IMR-90 (cell line): ENCODE measurements at regions not wholly inside any gene's neighbourhood (a gene's known extent, or its start where the extent isn't known, plus 50 kb on each side); places are given as distances from the start of the nearest gene placed in this dataset.

Source experiments
- ATAC-seq: fragments of 200-7000 bp; cut with Tn5 transposase; 2 replicates; pipeline ENCODE4 v1.9.1; 2020; ENCODE audit warnings: low read depth, mild to moderate bottlenecking, moderate library complexity
- BruUV-seq: library from RNA; stranded (reverse); fragments of 400-500 nt; replicated peaks from 2 replicates; lab custom pipeline; 2021; lab: Mats Ljungman, UMichigan
- CTCF ChIA-PET: fragments of 300-600 bp; formaldehyde crosslinking; extraction: SDS; loops from one replicate; lab custom pipeline; 2021; ENCODE audit warnings: antibody characterized with exemption; lab: Yijun Ruan, JAX
- POLR2A ChIA-PET: fragments of 300-600 bp; sonication (Branson Sonifier 250); formaldehyde crosslinking; loops from one replicate; lab custom pipeline; 2022; ENCODE audit warnings: antibody characterized with exemption; ENCODE audit not compliant: unreplicated experiment; lab: Charles Lee
- DNase-seq: peaks from one replicate; pipeline ENCODE4 v3.0.0; 2013
- H2AFZ ChIP-seq: replicated peaks from 2 replicates; pipeline ENCODE3; 2013; ENCODE audit warnings: low read length, mild to moderate bottlenecking; ENCODE audit not compliant: poor library complexity
- H2AK5ac ChIP-seq: 2 replicates; pipeline ENCODE4 v1.6.1; 2013; ENCODE audit warnings: low read depth, low read length, inconsistent platforms
- H2AK9ac ChIP-seq: replicated peaks from 2 replicates; pipeline ENCODE3; 2013; ENCODE audit warnings: mild to moderate bottlenecking, low read depth, low read length, moderate library complexity; ENCODE audit not compliant: poor library complexity
- H2BK120ac ChIP-seq: 2 replicates; pipeline ENCODE4 v1.6.1; 2013; ENCODE audit warnings: low read depth, low read length, inconsistent platforms
- H2BK15ac ChIP-seq: 3 replicates; pipeline ENCODE4 v1.6.1; 2013; ENCODE audit warnings: low read depth, low read length, inconsistent platforms
- H2BK20ac ChIP-seq: 2 replicates; pipeline ENCODE4 v1.6.1; 2013; ENCODE audit warnings: low read depth, mild to moderate bottlenecking, inconsistent platforms, low read length, moderate library complexity
- H2BK5ac ChIP-seq: 2 replicates; pipeline ENCODE4 v1.6.1; 2013; ENCODE audit warnings: mild to moderate bottlenecking, low read depth, low read length, inconsistent platforms; ENCODE audit not compliant: poor library complexity, severe bottlenecking
- H3K14ac ChIP-seq: replicated peaks from 2 replicates; pipeline ENCODE4 v1.6.1; 2013; ENCODE audit warnings: low read depth, low read length, inconsistent platforms
- H3K18ac ChIP-seq: 2 replicates; pipeline ENCODE4 v1.6.1; 2013; ENCODE audit warnings: low read depth, low read length, control low read depth
- H3K23ac ChIP-seq: 2 replicates; pipeline ENCODE4 v1.6.1; 2013; ENCODE audit warnings: low read depth, low read length, inconsistent platforms
- H3K27ac ChIP-seq: 2 replicates; pipeline ENCODE4 v1.5.1; 2013; ENCODE audit warnings: mild to moderate bottlenecking, control low read depth, low read length; ENCODE audit not compliant: insufficient read depth
- H3K27me3 ChIP-seq: 2 replicates; pipeline ENCODE4 v1.6.1; 2013; ENCODE audit warnings: low read length; ENCODE audit not compliant: control insufficient read depth, insufficient read depth
- H3K36me3 ChIP-seq: 2 replicates; pipeline ENCODE4 v1.6.1; 2013; ENCODE audit warnings: low read length, mixed read lengths; ENCODE audit not compliant: control insufficient read depth, insufficient read depth
- H3K4ac ChIP-seq: 2 replicates; pipeline ENCODE4 v1.6.1; 2013; ENCODE audit warnings: low read depth, low read length, inconsistent platforms
- H3K4me1 ChIP-seq: 2 replicates; pipeline ENCODE4 v1.6.1; 2013; ENCODE audit warnings: low read length, mixed read lengths; ENCODE audit not compliant: control insufficient read depth, insufficient read depth
- H3K4me2 ChIP-seq: 2 replicates; pipeline ENCODE4 v1.6.1; 2013; ENCODE audit warnings: low read depth, mild to moderate bottlenecking, control low read depth, low read length, moderate library complexity
- H3K4me3 ChIP-seq: 2 replicates; pipeline ENCODE4 v1.5.1; 2013; ENCODE audit warnings: low read depth, mild to moderate bottlenecking, control low read depth, low read length, moderate library complexity; ENCODE audit not compliant: insufficient read depth
- H3K56ac ChIP-seq: 2 replicates; pipeline ENCODE4 v1.6.1; 2013; ENCODE audit warnings: low read length, inconsistent platforms; ENCODE audit not compliant: insufficient read depth; ENCODE audit errors: extremely low read depth
- H3K79me1 ChIP-seq, 2 experiments: 2 replicates each; pipeline ENCODE4 v1.6.1; 2013; ENCODE audit warnings: low read length in 2 of 2, inconsistent platforms in 1 of 2, low read depth in 1 of 2
- H3K9ac ChIP-seq: 2 replicates; pipeline ENCODE4 v1.6.1; 2013; ENCODE audit warnings: low read depth, low read length, control low read depth
- H3K9me1 ChIP-seq: 2 replicates; pipeline ENCODE4 v1.6.1; 2013; ENCODE audit warnings: low read length, inconsistent platforms; ENCODE audit not compliant: insufficient read depth
- H3K9me3 ChIP-seq: 2 replicates; pipeline ENCODE4 v1.6.1; 2013; ENCODE audit warnings: low read length; ENCODE audit not compliant: control insufficient read depth, insufficient read depth
- H4K20me1 ChIP-seq: 2 replicates; pipeline ENCODE4 v1.6.1; 2013; ENCODE audit warnings: low read length, inconsistent platforms; ENCODE audit not compliant: insufficient read depth
- H4K5ac ChIP-seq: 2 replicates; pipeline ENCODE4 v1.6.1; 2013; ENCODE audit warnings: mild to moderate bottlenecking, low read depth, low read length, control low read depth
- H4K8ac ChIP-seq, 2 experiments: 2 replicates each; pipeline ENCODE4 v1.6.1; 2013; ENCODE audit warnings: low read depth in 2 of 2, low read length in 2 of 2, control low read depth in 1 of 2, inconsistent platforms in 1 of 2
- H4K91ac ChIP-seq: 2 replicates; pipeline ENCODE4 v1.6.1; 2013; ENCODE audit warnings: low read depth, low read length, inconsistent platforms; ENCODE audit not compliant: insufficient read depth
- BHLHE40 ChIP-seq: fragments of 150-350 bp; IDR thresholded peaks from 2 replicates; pipeline ENCODE4 v1.6.1; 2016; ENCODE audit warnings: mild to moderate bottlenecking, low read depth, low read length
- CHD1 ChIP-seq: IDR thresholded peaks from 2 replicates; pipeline ENCODE4 v1.6.1; 2012; ENCODE audit warnings: low read depth, low read length, improper control_type of control experiment
- FOS ChIP-seq: fragments of 150-350 bp; IDR thresholded peaks from 2 replicates; pipeline ENCODE4 v1.6.1; 2016; ENCODE audit warnings: low read depth, low read length
- MAFK ChIP-seq: IDR thresholded peaks from 2 replicates; pipeline ENCODE4 v1.6.1; 2012; ENCODE audit warnings: low read depth, low read length, improper control_type of control experiment
- MXI1 ChIP-seq: IDR thresholded peaks from 2 replicates; pipeline ENCODE4 v1.6.1; 2012; ENCODE audit warnings: low read depth, mild to moderate bottlenecking, low read length, moderate library complexity, borderline replicate concordance
- SMC3 ChIP-seq: fragments of 150-350 bp; IDR thresholded peaks from 2 replicates; pipeline ENCODE4 v1.6.1; 2016; ENCODE audit warnings: low read depth, mild to moderate bottlenecking, antibody characterized with exemption, low read length, moderate library complexity
- WGBS, 2 experiments: methylation state at CpG; one replicate each; pipeline versions ENCODE4 v1.1.5 to v1.1.7; 2013; ENCODE audit warnings: missing lambda C conversion rate in 2 of 2; ENCODE audit not compliant: insufficient read length in 1 of 2; ENCODE audit errors: extremely low coverage in 2 of 2; 5-methylcytosine and 5-hydroxymethylcytosine counted together
- dilution Hi-C: fragments of 300-500 bp; cut with HindIII; formaldehyde crosslinking; loops from one replicate; pipeline ENCODE4 v1.14.3; 2018; ENCODE audit warnings: low sequenced_read_pairs; ENCODE audit not compliant: unreplicated experiment
- in situ Hi-C: fragments of 300-500 bp; cut with MboI; formaldehyde crosslinking; loops from 3 replicates; pipeline ENCODE4 v1.14.3; 2019; ENCODE audit warnings: low sequenced_read_pairs, inconsistent platforms, mixed read lengths
- intact Hi-C: fragments of 100-400 bp; cut with micrococcal nuclease; formaldehyde crosslinking; loops from 2 replicates; pipeline ENCODE4 v1.10.0; 2022

- Histone ChIP-seq H2AK9ac (no peak overlapping the region), H3K9me3 (no peaks in the 10 kb centered on the region), H3K23ac (no peak overlapping the region), H3K4me1 (no peaks in the 10 kb centered on the region), H3K36me3 (no peaks in the 10 kb centered on the region), H3K56ac (no peak overlapping the region), H4K20me1 (no peaks in the 10 kb centered on the region), H3K4me3 (no peak overlapping the region), H2AK5ac (no peak overlapping the region), H3K14ac (no peak overlapping the region), H3K4ac (no peak overlapping the region), H2BK120ac (no peak overlapping the region), H3K79me1 (no peaks in the 10 kb centered on the region), H2BK15ac (no peak overlapping the region), H2AFZ (no peak overlapping the region), H4K91ac (no peak overlapping the region), H3K9ac (no peak overlapping the region), H3K27me3 (no peaks in the 10 kb centered on the region), H4K5ac (no peak overlapping the region), H4K8ac (no peak overlapping the region), H3K9me1 (no peaks in the 10 kb centered on the region), H2BK5ac (no peak overlapping the region), H3K27ac (no peak overlapping the region), H2BK20ac (no peak overlapping the region), H3K18ac (no peak overlapping the region), H3K4me2 (no peak overlapping the region)
- dilution Hi-C loops (no loop called here), in situ Hi-C loops (no loop called here), intact Hi-C loops (no loop called here)
- CTCF ChIA-PET, result no interaction called here
- TF ChIP-seq CHD1 (no peak), BHLHE40 (no peak), MXI1 (no peak), FOS (no peak), SMC3 (no peak), MAFK (no peak)
- no CpG with 5 or more reads among the region's 2 CpGs for WGBS, 2 experiments
- DNase-seq (no peak), ATAC-seq (no peak)
- POLR2A ChIA-PET, result no interaction called here
- BruUV-seq, result no TSS peak
Measured at GRCh38 chr4:60648774-60649173, 551.4 kb upstream of the ADGRL3 start.
